ENCODE measurements at regions not wholly inside any gene's neighbourhood (a gene's known extent, or its start where the extent isn't known, plus 50 kb on each side); places are given as distances from the start of the nearest gene placed in this dataset.

DNA sequence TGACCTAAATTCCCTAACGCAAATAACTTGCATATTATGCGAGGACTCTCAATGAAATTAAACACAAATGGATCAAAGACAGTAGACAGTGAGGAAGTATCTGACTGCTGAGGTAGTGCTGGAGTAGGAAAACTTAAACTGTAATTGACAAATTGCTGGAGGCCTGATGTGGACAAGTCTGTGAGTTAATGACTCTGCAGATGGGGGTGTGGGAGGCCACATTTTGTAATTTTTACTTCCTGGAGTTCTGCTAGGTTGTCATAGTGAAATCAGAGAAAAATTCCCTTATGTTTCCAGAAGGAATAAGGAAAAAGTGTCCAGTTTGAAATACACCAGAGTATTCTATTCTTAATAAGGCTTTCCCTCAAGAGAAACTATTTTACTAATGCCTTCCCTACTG is 333.0 kb upstream of the CNTNAP5 start:
- CTCF ChIA-PET = no interaction called here
- BruUV-seq (replicated peaks) = no TSS peak
- TF ChIP-seq, protein P1, sequence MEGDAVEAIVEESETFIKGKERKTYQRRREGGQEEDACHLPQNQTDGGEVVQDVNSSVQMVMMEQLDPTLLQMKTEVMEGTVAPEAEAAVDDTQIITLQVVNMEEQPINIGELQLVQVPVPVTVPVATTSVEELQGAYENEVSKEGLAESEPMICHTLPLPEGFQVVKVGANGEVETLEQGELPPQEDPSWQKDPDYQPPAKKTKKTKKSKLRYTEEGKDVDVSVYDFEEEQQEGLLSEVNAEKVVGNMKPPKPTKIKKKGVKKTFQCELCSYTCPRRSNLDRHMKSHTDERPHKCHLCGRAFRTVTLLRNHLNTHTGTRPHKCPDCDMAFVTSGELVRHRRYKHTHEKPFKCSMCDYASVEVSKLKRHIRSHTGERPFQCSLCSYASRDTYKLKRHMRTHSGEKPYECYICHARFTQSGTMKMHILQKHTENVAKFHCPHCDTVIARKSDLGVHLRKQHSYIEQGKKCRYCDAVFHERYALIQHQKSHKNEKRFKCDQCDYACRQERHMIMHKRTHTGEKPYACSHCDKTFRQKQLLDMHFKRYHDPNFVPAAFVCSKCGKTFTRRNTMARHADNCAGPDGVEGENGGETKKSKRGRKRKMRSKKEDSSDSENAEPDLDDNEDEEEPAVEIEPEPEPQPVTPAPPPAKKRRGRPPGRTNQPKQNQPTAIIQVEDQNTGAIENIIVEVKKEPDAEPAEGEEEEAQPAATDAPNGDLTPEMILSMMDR (IDR thresholded peaks at IDR 0.05; ENCODE audit: unreplicated experiment) = no peak
- Mint-ChIP-seq H3K27me3 (ENCODE audit: unreplicated experiment) (no peaks in the 10 kb centered on the region), H3K4me1 (ENCODE audit: low read depth, unreplicated experiment) (no peaks in the 10 kb centered on the region), H3K36me3 (ENCODE audit: insufficient read depth, unreplicated experiment) (no peaks in the 10 kb centered on the region), H3K9me3 (ENCODE audit: low read depth, unreplicated experiment) (peaks cover 23% of the 10 kb centered on the region), H3K4me3 (ENCODE audit: low read depth, unreplicated experiment) (no peak overlapping the region), H3K27ac (ENCODE audit: unreplicated experiment) (no peak overlapping the region)
- intact Hi-C loops (cut with micrococcal nuclease; ENCODE audit: unreplicated experiment) = no loop called here
- DNase-seq = no peak

DNA sequence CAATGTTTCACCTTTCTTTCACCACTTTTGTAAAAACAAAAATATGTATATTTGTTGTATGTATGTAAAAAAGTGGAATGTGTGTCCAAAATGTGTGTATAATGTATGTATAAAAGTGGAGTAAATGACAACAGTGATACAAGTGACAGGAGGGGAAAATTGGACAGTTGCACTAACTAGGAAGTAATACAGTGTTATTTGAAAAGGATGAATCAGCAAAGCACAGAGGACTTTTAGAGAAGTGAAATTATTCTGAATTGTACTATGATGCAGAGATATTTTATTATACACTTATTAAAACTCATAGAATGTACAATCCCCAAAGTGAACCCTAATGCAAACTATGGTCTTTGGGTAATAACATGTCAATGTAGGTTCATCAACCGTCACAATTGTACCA is 331.3 kb upstream of the CNTNAP5 start:
- TF ChIP-seq, protein P1 (IDR thresholded peaks at IDR 0.05; ENCODE audit: unreplicated experiment) = no peak
- Mint-ChIP-seq H3K9me3 (ENCODE audit: low read depth, unreplicated experiment) (peaks cover 21% of the 10 kb centered on the region), H3K36me3 (ENCODE audit: insufficient read depth, unreplicated experiment) (no peaks in the 10 kb centered on the region), H3K27ac (ENCODE audit: unreplicated experiment) (no peak overlapping the region), H3K4me1 (ENCODE audit: low read depth, unreplicated experiment) (no peaks in the 10 kb centered on the region), H3K4me3 (ENCODE audit: low read depth, unreplicated experiment) (no peak overlapping the region), H3K27me3 (ENCODE audit: unreplicated experiment) (no peaks in the 10 kb centered on the region)
- BruUV-seq (replicated peaks) = no TSS peak
- CTCF ChIA-PET = no interaction called here
- intact Hi-C loops (cut with micrococcal nuclease; ENCODE audit: unreplicated experiment) = no loop called here
- DNase-seq = no peak

DNA sequence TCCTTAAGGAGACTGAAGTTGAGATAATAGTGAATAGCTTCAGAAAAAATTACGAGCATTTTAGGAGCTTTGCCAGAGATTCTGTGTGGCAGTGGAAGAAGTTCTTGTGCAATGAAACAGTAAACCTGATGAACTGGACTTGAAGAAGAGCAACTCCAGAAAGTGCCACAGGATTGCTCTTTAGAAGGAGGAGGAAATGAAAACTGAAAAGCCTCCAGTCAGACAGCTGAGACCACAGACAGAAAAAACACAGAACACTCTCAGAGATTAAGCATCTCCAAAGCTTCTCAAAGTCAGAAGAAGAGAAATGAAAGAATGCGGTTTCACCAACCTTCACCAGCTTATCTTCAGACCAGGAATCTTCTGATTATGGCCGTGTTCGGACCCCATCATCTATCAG is 329.7 kb upstream of the CNTNAP5 start:
- no peaks in the 10 kb centered on the region for H3K36me3 Mint-ChIP-seq (ENCODE audit: insufficient read depth, unreplicated experiment)
- H3K9me3 Mint-ChIP-seq (ENCODE audit: low read depth, unreplicated experiment) = peaks cover 18% of the 10 kb centered on the region
- CTCF ChIA-PET = no interaction called here
- TF ChIP-seq, protein P1 (IDR thresholded peaks at IDR 0.05; ENCODE audit: unreplicated experiment) = no peak
- no peak for DNase-seq
- H3K27ac Mint-ChIP-seq (ENCODE audit: unreplicated experiment) = no peak overlapping the region
- no peak overlapping the region for H3K4me3 Mint-ChIP-seq (ENCODE audit: low read depth, unreplicated experiment)
- H3K4me1 Mint-ChIP-seq (ENCODE audit: low read depth, unreplicated experiment) = no peaks in the 10 kb centered on the region
- BruUV-seq (replicated peaks) = no TSS peak
- H3K27me3 Mint-ChIP-seq (ENCODE audit: unreplicated experiment) = no peaks in the 10 kb centered on the region
- intact Hi-C loops (cut with micrococcal nuclease; ENCODE audit: unreplicated experiment) = no loop called here

DNA sequence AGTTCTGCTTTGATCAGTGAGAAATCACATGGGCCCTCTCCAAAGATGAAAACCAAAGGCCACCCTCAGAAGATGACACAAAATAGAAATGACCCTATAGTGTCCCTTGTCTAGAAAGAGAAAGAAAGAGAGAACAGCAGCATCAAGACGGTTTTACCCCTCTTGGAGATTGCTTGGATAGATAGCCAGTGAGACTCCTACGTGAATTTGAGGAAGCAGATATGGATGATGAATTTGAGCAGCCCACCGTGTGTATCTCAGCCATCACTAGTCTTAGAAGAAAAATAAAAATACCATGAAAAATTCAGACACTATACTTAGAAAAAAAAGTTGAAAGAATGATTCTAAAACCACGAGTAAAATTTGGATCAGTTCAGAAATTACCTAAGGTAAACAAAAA is 329.1 kb upstream of the CNTNAP5 start:
- no TSS peak for BruUV-seq (replicated peaks)
- TF ChIP-seq, protein P1 (IDR thresholded peaks at IDR 0.05; ENCODE audit: unreplicated experiment) = no peak
- intact Hi-C loops (cut with micrococcal nuclease; ENCODE audit: unreplicated experiment) = no loop called here
- Mint-ChIP-seq H3K4me1 (ENCODE audit: low read depth, unreplicated experiment) (no peaks in the 10 kb centered on the region), H3K4me3 (ENCODE audit: low read depth, unreplicated experiment) (no peak overlapping the region), H3K36me3 (ENCODE audit: insufficient read depth, unreplicated experiment) (no peaks in the 10 kb centered on the region), H3K27me3 (ENCODE audit: unreplicated experiment) (no peaks in the 10 kb centered on the region), H3K27ac (ENCODE audit: unreplicated experiment) (no peak overlapping the region), H3K9me3 (ENCODE audit: low read depth, unreplicated experiment) (peaks cover 17% of the 10 kb centered on the region)
- CTCF ChIA-PET = no interaction called here
- no peak for DNase-seq

Data from Calu3 (cell line).